AG04449 (cell line): ENCODE measurements at regions not wholly inside any gene's neighbourhood (a gene's known extent, or its start where the extent isn't known, plus 50 kb on each side); places are given as distances from the start of the nearest gene placed in this dataset.

ENCODE experiments used
- CTCF ChIA-PET: fragments of 350-600 bp; formaldehyde crosslinking; extraction: SDS; loops from one replicate; lab custom pipeline; 2021; ENCODE audit warnings: antibody characterized with exemption; lab: Yijun Ruan, JAX
- POLR2A ChIA-PET: fragments of 400-600, 350-600 bp; formaldehyde crosslinking; extraction: SDS; loops from one replicate; lab custom pipeline; 2020; ENCODE audit warnings: antibody characterized with exemption, inconsistent platforms; lab: Yijun Ruan, JAX
- DNase-seq: peaks from one replicate; pipeline ENCODE4 v3.0.0-alpha.2; 2010; ENCODE audit warnings: low read depth, low spot score
- H3K4me3 ChIP-seq: 2 replicates; pipeline ENCODE4 v1.5.1; 2011; ENCODE audit warnings: low read depth, mild to moderate bottlenecking, control low read depth, low read length
- TF ChIP-seq, protein P1 (sequence below): IDR thresholded peaks from one replicate; pipeline ENCODE4 v1.5.1; 2011; ENCODE audit warnings: mild to moderate bottlenecking, moderate library complexity, low read length, control low read depth, inconsistent platforms; ENCODE audit not compliant: insufficient read depth; ENCODE audit errors: missing control alignments

DNA sequence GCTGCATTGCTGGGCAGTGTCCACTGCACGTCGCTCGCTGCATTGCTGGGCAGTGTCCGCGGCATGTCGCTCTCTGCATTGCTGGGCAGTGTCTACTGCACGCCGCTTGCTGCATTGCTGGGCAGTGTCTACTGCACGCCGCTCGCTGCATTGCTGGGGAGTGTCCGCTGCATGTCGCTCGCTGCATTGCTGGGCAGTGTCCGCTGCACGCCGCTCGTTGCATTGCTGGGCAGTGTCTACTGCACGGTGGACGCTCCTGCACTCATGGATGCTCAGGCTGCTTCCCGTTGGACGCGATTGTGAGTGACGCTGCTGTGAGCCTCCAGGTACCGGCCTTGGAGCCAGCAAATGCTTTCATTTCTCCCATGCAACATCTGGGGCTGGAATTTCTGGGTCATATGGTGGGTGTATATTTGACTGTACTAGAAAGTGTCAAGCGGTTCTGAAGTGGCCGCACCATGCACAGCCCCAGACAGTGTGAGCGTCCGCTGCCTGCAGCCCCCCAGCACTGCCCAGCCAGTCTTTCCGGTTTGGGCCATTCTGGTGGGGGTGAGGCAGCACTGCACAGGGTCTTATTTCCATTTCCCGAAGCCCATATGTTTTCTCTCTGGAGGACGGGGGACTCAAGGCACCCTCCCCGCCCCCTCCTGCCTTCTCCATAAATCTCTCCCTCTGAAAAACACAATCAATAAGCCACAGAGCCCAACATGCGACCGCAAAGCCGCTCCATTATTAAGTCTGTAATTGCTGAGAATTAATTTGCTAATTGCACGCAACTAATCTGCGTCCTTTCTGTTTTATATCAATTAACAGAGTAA, 97.4 kb downstream of the YTHDF1 start:
- POLR2A ChIA-PET: no interaction called here
- TF ChIP-seq, protein P1, sequence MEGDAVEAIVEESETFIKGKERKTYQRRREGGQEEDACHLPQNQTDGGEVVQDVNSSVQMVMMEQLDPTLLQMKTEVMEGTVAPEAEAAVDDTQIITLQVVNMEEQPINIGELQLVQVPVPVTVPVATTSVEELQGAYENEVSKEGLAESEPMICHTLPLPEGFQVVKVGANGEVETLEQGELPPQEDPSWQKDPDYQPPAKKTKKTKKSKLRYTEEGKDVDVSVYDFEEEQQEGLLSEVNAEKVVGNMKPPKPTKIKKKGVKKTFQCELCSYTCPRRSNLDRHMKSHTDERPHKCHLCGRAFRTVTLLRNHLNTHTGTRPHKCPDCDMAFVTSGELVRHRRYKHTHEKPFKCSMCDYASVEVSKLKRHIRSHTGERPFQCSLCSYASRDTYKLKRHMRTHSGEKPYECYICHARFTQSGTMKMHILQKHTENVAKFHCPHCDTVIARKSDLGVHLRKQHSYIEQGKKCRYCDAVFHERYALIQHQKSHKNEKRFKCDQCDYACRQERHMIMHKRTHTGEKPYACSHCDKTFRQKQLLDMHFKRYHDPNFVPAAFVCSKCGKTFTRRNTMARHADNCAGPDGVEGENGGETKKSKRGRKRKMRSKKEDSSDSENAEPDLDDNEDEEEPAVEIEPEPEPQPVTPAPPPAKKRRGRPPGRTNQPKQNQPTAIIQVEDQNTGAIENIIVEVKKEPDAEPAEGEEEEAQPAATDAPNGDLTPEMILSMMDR: no peak
- no peak for DNase-seq
- CTCF ChIA-PET: no interaction called here
- H3K4me3 ChIP-seq: no peak overlapping the region

DNA sequence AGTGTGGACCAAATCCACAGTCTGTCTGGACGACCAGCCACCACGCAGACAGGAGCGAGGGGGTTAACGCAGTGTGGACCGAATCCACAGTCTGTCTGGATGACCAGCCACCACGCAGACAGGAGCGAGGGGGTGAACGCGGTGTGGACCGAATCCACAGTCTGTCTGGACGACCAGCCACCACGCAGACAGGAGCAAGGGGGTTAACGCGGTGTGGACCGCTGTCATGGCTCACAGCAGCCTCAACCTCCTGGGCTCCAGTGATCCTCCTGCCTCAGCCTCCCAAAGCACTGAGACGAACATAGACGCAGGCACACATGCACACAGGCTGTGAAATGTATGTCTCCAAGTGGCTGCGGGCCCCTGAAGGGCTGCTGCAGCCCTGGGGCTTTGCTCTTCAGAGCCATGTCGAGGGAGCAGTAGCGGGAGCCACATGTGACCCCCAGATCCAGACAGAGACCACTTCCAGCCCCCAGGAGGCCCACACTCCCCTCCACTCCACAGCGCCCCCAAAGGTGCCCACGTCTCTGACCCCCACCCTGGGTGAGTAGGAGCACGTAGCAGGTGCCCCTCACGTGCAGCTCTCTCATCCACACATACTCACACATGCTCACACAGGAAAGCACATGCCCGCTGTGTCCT, 98.1 kb downstream of the YTHDF1 start:
- TF ChIP-seq, protein P1: no peak
- no peak for DNase-seq
- CTCF ChIA-PET: no interaction called here
- H3K4me3 ChIP-seq: no peak overlapping the region
- POLR2A ChIA-PET: no interaction called here

DNA sequence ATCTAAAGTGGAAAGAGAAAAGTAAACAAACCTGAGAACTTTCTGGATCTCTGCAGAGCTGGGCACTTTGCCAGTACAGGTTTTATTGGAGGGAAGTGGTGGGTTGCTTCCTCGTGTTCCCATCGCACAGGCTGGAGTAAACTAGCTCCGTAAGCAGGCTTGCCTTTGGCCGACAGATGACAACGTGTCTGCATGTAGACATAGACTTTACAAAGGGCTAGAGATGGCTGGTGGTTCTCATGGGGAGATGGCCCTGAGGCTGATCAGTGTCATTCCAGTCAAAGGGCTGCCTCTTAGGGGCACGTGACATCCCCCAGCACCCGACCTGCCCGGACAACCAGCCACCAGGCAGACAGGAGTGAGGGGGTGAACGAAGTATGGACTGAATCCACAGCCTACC, 98.8 kb downstream of the YTHDF1 start:
- DNase-seq: no peak
- ChIA-PET CTCF (no interaction called here), POLR2A (no interaction called here)
- TF ChIP-seq, protein P1: no peak
- no peak overlapping the region for H3K4me3 ChIP-seq

DNA sequence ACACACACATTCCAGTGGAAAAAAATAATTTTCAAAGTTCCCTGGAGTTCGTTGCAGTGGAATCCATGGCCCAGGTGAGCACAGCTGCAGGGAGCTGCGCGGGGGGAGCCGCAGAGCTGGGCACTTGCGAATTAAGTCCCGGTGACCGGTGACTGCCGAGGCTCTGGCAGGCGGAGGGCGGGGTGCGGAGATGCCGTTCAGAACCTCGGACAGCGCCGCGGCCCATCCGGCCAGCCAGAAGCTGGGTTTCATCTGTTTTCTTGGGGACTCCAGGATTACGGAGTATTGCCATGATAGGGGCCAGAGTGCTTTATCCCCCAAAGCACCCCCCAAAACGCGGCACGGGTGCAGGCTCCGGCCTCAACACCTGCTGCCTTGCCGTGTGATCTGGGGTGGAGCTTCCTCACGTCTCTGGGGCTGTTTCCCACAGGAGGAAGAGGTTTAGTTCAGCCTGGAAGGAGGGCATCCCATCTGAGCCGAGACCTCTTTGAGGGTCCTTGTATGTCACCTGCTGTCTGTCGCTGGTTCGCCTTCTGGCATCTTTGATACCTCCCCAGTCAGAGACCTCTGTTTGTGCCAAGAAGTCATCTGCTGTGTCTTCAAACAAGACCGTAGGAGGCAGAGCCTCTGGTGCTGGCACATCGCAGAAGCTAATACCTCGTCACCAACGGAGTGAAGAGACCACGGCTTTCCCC, 99.4 kb downstream of the YTHDF1 start:
- ChIA-PET CTCF (no interaction called here), POLR2A (interaction anchor here (0.6 kb wide), 1 partner anchor 23 kb away, joined by 3 read pairs; no protein-coding TSS in a partner anchor)
- no peak overlapping the region for H3K4me3 ChIP-seq
- TF ChIP-seq, protein P1: no peak
- DNase-seq: no peak

DNA sequence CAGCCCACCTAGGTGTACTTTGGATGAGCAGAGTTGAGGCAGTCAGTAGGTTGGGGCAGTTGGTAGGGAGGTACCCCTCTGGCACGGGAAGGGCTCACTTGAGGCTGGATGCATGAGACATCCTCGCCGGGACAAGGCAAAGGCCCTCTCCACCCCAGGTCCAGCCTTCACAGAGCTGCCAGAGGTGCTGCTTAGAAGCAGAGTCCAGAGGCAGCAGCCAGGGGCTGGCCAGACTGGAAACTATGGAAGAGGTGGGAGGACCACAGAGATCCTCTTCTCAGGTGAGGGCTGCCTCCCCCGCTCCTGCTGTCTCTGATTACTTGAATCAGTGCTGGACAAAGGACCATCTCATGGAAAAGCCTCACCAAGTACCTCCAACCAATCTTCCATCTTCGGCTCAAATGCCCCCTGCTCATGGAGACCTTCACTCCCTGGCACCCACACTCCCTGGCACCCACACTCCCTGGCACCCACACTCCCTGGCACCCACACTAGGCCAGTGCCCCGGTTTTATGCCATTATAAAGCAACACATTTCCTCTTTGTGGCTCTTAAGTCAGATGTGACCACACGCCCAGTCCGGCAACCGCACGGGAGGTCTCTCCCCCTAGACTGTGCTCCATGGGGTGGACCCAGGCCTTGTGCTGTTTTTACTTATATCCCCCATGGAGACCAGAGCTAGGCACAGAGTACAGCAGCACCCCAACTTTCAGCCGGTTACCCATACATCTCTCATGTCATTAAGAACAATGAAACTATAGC, 100.1 kb downstream of the YTHDF1 start:
- TF ChIP-seq, protein P1: no peak
- no peak for DNase-seq
- no peak overlapping the region for H3K4me3 ChIP-seq
- CTCF ChIA-PET: no interaction called here
- POLR2A ChIA-PET: interaction anchor here (0.6 kb wide), 1 partner anchor 23 kb away, joined by 3 read pairs; no protein-coding TSS in a partner anchor
